ENCODE measurements at regions not wholly inside any gene's neighbourhood (a gene's known extent, or its start where the extent isn't known, plus 50 kb on each side); places are given as distances from the start of the nearest gene placed in this dataset.

GRCh38 chr4:112938461-112939058, 110.9 kb upstream of the ANK2 start:
- TF ChIP-seq REST (IDR thresholded peaks at IDR 0.05; ENCODE audit: insufficient read depth in 1 of 2, low read depth in 2 of 2, low read length in 2 of 2) = no peak
- no peak for TF ChIP-seq POLR2AphosphoS5 (IDR thresholded peaks at IDR 0.05; ENCODE audit: low read depth, low read length)

Measured in PFSK-1 (cell line).